ENCODE measurements at regions not wholly inside any gene's neighbourhood (a gene's known extent, or its start where the extent isn't known, plus 50 kb on each side); places are given as distances from the start of the nearest gene placed in this dataset.

- TF ChIP-seq CTCF (conservative IDR thresholded peaks at IDR 0.05) (no peak), EZH2 (IDR thresholded peaks at IDR 0.05; ENCODE audit: low read depth) (no peak)
Measured at GRCh38 chr5:20114526-20114925, 126.5 kb upstream of the CDH18 start.

Data from PC-9 (cell line).